Astrocyte of the cerebellum (primary cell): ENCODE measurements at regions not wholly inside any gene's neighbourhood (a gene's known extent, or its start where the extent isn't known, plus 50 kb on each side); places are given as distances from the start of the nearest gene placed in this dataset.

Experiments used
- DNase-seq: peaks from one replicate; pipeline ENCODE4 v3.0.0-alpha.2; 2011; ENCODE audit warnings: low read depth
- H3K4me3 ChIP-seq: 2 replicates; pipeline ENCODE4 v1.5.1; 2011; ENCODE audit warnings: mild to moderate bottlenecking, low read depth, low read length, moderate library complexity
- CTCF ChIP-seq: IDR thresholded peaks from 2 replicates; pipeline ENCODE4 v1.5.1; 2012; ENCODE audit warnings: low read length, low read depth, moderate library complexity, mild to moderate bottlenecking; ENCODE audit errors: missing control alignments
- in situ Hi-C: cut with HindIII; loops from 2 replicates; pipeline ENCODE4 v1.10.0; 2017; ENCODE audit warnings: low sequenced_read_pairs

GRCh38 chr10:128877936-128878335 is 589.1 kb upstream of the MGMT start:
- no peak overlapping the region for H3K4me3 ChIP-seq
- DNase-seq, result no peak
- in situ Hi-C loops, result no loop called here

GRCh38 chr10:128879030-128879429 is 588.0 kb upstream of the MGMT start:
- no peak for DNase-seq
- H3K4me3 ChIP-seq, result no peak overlapping the region
- no peak for TF ChIP-seq CTCF
- in situ Hi-C loops, result no loop called here

More at GRCh38 chr10:128877936-128878335, 589.1 kb upstream of the MGMT start:
- no peak for TF ChIP-seq CTCF

GRCh38 chr10:128879441-128880140 is 587.5 kb upstream of the MGMT start:
- in situ Hi-C loops, result no loop called here
- DNase-seq, result no peak
- no peak overlapping the region for H3K4me3 ChIP-seq
- TF ChIP-seq CTCF, result no peak

GRCh38 chr10:128880159-128880725 is 586.8 kb upstream of the MGMT start:
- DNase-seq, result no peak
- H3K4me3 ChIP-seq, result no peak overlapping the region
- no peak for TF ChIP-seq CTCF
- in situ Hi-C loops, result no loop called here

- no peak overlapping the region for H3K4me3 ChIP-seq
- in situ Hi-C loops, result no loop called here
- no peak for TF ChIP-seq CTCF
- no peak for DNase-seq
Measured at GRCh38 chr10:128881086-128881485, 586.0 kb upstream of the MGMT start.

- no peak for TF ChIP-seq CTCF
- in situ Hi-C loops, result no loop called here
- no peak overlapping the region for H3K4me3 ChIP-seq
- no peak for DNase-seq
Measured at GRCh38 chr10:128883231-128884032, 583.6 kb upstream of the MGMT start.
